AG04450 (cell line): ENCODE measurements at regions not wholly inside any gene's neighbourhood (a gene's known extent, or its start where the extent isn't known, plus 50 kb on each side); places are given as distances from the start of the nearest gene placed in this dataset.

Experiments used
- CTCF ChIA-PET: fragments of 300-600, 350-600 bp; formaldehyde crosslinking; extraction: SDS; loops from one replicate; lab custom pipeline; 2022; ENCODE audit warnings: antibody characterized with exemption, inconsistent platforms; lab: Charles Lee
- POLR2A ChIA-PET: fragments of 350-600 bp; formaldehyde crosslinking; extraction: SDS; loops from one replicate; lab custom pipeline; 2021; ENCODE audit warnings: antibody characterized with exemption, inconsistent platforms; lab: Yijun Ruan, JAX
- DNase-seq: peaks from one replicate; pipeline ENCODE4 v3.0.0-alpha.2; 2011; ENCODE audit warnings: low read depth, low spot score
- H3K27ac ChIP-seq: one replicate; pipeline ENCODE4 v1.5.1; 2012; ENCODE audit warnings: low read depth, low read length, control low read depth
- H3K27me3 ChIP-seq: one replicate; pipeline ENCODE4 v1.6.0; 2012; ENCODE audit warnings: low read length; ENCODE audit not compliant: control insufficient read depth, insufficient read depth
- H3K4me3 ChIP-seq: 2 replicates; pipeline ENCODE4 v1.5.1; 2011; ENCODE audit warnings: mild to moderate bottlenecking, low read depth, low read length, control low read depth
- H3K9me3 ChIP-seq: 2 replicates; pipeline ENCODE4 v1.5.1; 2012; ENCODE audit warnings: low read length; ENCODE audit not compliant: control insufficient read depth, insufficient read depth
- TF ChIP-seq, protein P1 (sequence below): IDR thresholded peaks from 2 replicates; pipeline ENCODE4 v1.5.1; 2011; ENCODE audit warnings: low read depth, low read length, control low read depth, inconsistent platforms

GRCh38 chr3:161423911-161424522 is 52.7 kb upstream of the SPTSSB start:
- Histone ChIP-seq H3K9me3 (no peaks in the 10 kb centered on the region; the same call in 1 of the 2 replicates), H3K27me3 (no peaks in the 10 kb centered on the region), H3K27ac (no peak overlapping the region), H3K4me3 (no peak overlapping the region)
- no peak for DNase-seq
- ChIA-PET POLR2A (no interaction called here), CTCF (interaction anchor here (0.6 to 4.5 kb wide), 5 partner anchors 117 to 152 kb away, joined by 3 to 69 read pairs (median 3); no protein-coding TSS in a partner anchor)
- TF ChIP-seq, protein P1, sequence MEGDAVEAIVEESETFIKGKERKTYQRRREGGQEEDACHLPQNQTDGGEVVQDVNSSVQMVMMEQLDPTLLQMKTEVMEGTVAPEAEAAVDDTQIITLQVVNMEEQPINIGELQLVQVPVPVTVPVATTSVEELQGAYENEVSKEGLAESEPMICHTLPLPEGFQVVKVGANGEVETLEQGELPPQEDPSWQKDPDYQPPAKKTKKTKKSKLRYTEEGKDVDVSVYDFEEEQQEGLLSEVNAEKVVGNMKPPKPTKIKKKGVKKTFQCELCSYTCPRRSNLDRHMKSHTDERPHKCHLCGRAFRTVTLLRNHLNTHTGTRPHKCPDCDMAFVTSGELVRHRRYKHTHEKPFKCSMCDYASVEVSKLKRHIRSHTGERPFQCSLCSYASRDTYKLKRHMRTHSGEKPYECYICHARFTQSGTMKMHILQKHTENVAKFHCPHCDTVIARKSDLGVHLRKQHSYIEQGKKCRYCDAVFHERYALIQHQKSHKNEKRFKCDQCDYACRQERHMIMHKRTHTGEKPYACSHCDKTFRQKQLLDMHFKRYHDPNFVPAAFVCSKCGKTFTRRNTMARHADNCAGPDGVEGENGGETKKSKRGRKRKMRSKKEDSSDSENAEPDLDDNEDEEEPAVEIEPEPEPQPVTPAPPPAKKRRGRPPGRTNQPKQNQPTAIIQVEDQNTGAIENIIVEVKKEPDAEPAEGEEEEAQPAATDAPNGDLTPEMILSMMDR, result peak; percentile 58

DNA sequence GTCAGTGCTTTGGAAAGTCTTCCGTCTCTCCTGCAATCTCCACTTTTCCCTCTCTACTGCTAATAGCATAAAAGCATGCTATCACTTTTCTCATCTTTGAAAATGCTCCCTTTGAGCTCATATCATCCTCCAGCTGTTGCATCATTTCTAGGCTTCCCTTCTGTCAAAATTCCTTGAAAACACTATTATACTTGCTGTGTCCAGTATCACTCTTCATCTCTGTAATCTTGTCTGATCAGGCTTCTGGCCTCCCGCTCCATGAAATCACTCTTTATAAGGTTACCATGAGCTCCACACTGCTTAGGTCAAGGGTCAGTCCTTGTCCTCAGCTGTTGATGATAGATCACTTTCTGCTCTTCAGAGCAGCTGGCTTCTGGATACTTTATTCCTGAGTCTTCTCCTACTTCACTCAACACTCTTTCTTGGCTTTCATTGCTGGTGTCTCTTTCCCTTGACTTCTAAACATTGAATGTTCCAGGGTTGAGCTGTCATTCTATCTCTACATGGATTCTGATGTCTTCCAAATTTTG is 50.9 kb upstream of the SPTSSB start:
- H3K27me3 ChIP-seq, result no peaks in the 10 kb centered on the region
- H3K4me3 ChIP-seq, result no peak overlapping the region
- ChIA-PET CTCF (interaction anchor here (0.7 to 4.5 kb wide), 16 partner anchors 7 to 736 kb away, joined by 3 to 69 read pairs (median 5); no protein-coding TSS in a partner anchor), POLR2A (interaction anchor here (0.8 kb wide), 1 partner anchor 138 kb away, joined by 8 read pairs; no protein-coding TSS in a partner anchor)
- no peak overlapping the region for H3K27ac ChIP-seq
- no peaks in the 10 kb centered on the region; the same call in 1 of the 2 replicates for H3K9me3 ChIP-seq
- TF ChIP-seq, protein P1, result no peak
- no peak for DNase-seq
